ENCODE measurements at regions not wholly inside any gene's neighbourhood (a gene's known extent, or its start where the extent isn't known, plus 50 kb on each side); places are given as distances from the start of the nearest gene placed in this dataset.

DNA sequence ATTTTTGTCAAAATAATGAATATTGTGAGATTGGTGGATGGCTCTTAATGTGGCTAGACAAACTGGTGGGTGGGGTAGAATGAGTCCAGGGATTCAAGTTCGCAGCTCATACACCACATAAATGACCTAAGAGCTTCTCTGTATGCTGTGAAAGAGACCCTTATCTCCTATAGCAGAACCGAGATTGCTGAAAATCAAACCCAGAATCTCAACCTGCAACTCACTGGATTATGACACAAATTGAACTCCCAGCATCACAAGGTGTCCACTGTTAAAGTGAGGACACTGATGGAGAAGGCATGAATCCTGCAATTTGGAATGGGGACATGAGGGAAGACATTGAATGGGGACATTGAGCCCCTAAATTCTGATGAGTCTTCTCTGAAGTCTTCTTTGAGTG is 51.3 kb upstream of the CNKSR3 start:
- TF ChIP-seq EZH2 (IDR thresholded peaks at IDR 0.05; ENCODE audit: insufficient read depth, poor library complexity, severe bottlenecking) = no peak
- TF ChIP-seq EZH2phosphoT487 (IDR thresholded peaks at IDR 0.05; ENCODE audit: insufficient read depth, low read depth) = no peak

Measured in GM23248 (cell line).